NCI-H146 treated with DMSO at 0.1 percent for 48 hours (cell line): ENCODE measurements at regions not wholly inside any gene's neighbourhood (a gene's known extent, or its start where the extent isn't known, plus 50 kb on each side); places are given as distances from the start of the nearest gene placed in this dataset.
A peak's percentile ranks its signal among the peaks of the same experiment; 100 is the strongest.
"Not testable (repeated sequence)": the region's sequence is repeated elsewhere in the genome, so short reads cannot be mapped to it uniquely, and the experiment has no call there.

Experiments
- DNase-seq: peaks from one replicate; lab custom pipeline; 2025; ENCODE audit not compliant: unreplicated experiment; lab: John Stamatoyannopoulos, UW

GRCh38 chr20:30506100-30506499, 751.4 kb upstream of the DEFB115 start:
- no peak for DNase-seq

- not testable (repeated sequence) for DNase-seq
Observed at GRCh38 chr20:30508382-30508781, 749.1 kb upstream of the DEFB115 start.

- DNase-seq, result no peak
Observed at GRCh38 chr20:30511322-30512030, 746.0 kb upstream of the DEFB115 start.

- no peak for DNase-seq
Observed at GRCh38 chr20:30513050-30513628, 744.3 kb upstream of the DEFB115 start.

- not testable (repeated sequence) for DNase-seq
Observed at GRCh38 chr20:30515915-30516314, 741.5 kb upstream of the DEFB115 start.

- not testable (repeated sequence) for DNase-seq
Observed at GRCh38 chr20:30518906-30519305, 738.6 kb upstream of the DEFB115 start.

GRCh38 chr20:30521686-30522415, 735.6 kb upstream of the DEFB115 start:
- DNase-seq, result not testable (repeated sequence)

- not testable (repeated sequence) for DNase-seq
Observed at GRCh38 chr20:30524155-30524554, 733.3 kb upstream of the DEFB115 start.

- not testable (repeated sequence) for DNase-seq
Observed at GRCh38 chr20:30524761-30525160, 732.7 kb upstream of the DEFB115 start.

- DNase-seq, result not testable (repeated sequence)
Observed at GRCh38 chr20:30533653-30534052, 723.8 kb upstream of the DEFB115 start.

- not testable (repeated sequence) for DNase-seq
Observed at GRCh38 chr20:30537459-30537858, 720.0 kb upstream of the DEFB115 start.

- not testable (repeated sequence) for DNase-seq
Observed at GRCh38 chr20:30540330-30541069, 717.0 kb upstream of the DEFB115 start.

- DNase-seq, result not testable (repeated sequence)
Observed at GRCh38 chr20:30551236-30551635, 706.2 kb upstream of the DEFB115 start.

- DNase-seq, result not testable (repeated sequence)
Observed at GRCh38 chr20:30556797-30557196, 700.7 kb upstream of the DEFB115 start.

GRCh38 chr20:30565086-30565485, 692.4 kb upstream of the DEFB115 start:
- not testable (repeated sequence) for DNase-seq

- DNase-seq, result not testable (repeated sequence)
Observed at GRCh38 chr20:30569867-30570266, 687.6 kb upstream of the DEFB115 start.

GRCh38 chr20:30570622-30571021, 686.8 kb upstream of the DEFB115 start:
- DNase-seq, result not testable (repeated sequence)

- not testable (repeated sequence) for DNase-seq
Observed at GRCh38 chr20:30574337-30574736, 683.1 kb upstream of the DEFB115 start.

- not testable (repeated sequence) for DNase-seq
Observed at GRCh38 chr20:30579069-30579468, 678.4 kb upstream of the DEFB115 start.

GRCh38 chr20:30579824-30580438, 677.5 kb upstream of the DEFB115 start:
- peak; percentile 26 for DNase-seq

- DNase-seq, result not testable (repeated sequence)
Observed at GRCh38 chr20:30581839-30582238, 675.6 kb upstream of the DEFB115 start.
